GM18907 (cell line): ENCODE measurements at regions not wholly inside any gene's neighbourhood (a gene's known extent, or its start where the extent isn't known, plus 50 kb on each side); places are given as distances from the start of the nearest gene placed in this dataset.
"Not testable (repeated sequence)": the region's sequence is repeated elsewhere in the genome, so short reads cannot be mapped to it uniquely, and the experiment has no call there.

ENCODE experiments used
- ATAC-seq: cut with Tn5 transposase; IDR thresholded peaks from one replicate; pipeline ENCODE4 v1.9.1; 2021; ENCODE audit warnings: mild to moderate bottlenecking, moderate library complexity; ENCODE audit not compliant: unreplicated experiment

DNA sequence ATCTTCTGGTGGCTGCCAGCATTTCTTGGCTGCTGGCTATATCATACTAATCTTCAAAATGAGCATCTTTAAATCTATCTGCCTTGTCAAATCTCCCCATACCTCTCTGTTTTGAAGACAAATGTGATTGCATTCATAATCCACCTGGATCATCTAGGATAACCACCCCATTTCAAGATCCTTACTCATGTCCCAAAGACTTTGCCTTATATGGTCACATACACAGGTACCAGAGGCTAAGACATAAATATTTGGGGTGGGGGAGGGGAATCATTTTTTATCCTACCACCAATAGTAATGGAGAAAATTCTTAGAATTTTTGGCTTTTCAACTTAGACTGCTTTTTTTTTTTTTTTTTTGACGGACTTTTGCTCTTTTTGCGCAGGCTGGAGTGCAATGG is 970.8 kb downstream of the PLOD2 start:
- no peak for ATAC-seq

DNA sequence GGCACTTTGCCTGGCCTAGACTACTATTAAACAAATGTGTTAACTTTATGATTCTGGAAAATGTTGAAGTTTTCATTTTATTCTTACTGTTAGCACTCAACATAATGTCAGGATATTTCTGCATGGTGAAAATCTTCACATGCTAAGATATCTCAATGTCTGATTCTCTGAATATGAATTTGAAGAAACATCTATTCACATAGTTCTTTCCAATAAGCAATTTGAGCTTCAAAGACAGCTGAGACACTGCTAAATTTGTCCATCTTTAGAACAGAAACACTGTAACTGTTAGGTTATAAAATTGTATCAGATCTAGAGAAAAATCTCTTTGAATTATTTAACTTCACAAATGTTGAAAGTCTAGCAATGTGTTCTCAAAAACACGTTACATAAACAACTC is 970.2 kb downstream of the PLOD2 start:
- ATAC-seq, result no peak

DNA sequence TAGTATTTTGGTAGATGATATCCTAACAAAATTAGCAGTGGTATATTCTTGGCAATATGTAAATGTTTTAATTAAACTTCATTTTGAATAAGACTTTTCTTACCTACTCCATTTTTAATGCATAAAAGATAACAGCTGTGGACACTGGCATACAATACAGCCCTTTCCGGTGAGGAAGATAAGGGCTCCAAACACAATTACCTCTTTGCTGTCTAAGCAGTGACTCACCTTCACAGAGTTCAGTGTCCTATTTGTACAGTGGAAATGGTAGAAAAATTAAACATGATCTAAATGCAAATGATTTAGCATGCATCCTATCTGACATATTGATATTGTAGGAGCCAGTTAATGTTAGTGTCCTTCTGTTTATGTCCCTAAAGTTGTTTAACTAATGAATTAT is 969.4 kb downstream of the PLOD2 start:
- ATAC-seq, result no peak

DNA sequence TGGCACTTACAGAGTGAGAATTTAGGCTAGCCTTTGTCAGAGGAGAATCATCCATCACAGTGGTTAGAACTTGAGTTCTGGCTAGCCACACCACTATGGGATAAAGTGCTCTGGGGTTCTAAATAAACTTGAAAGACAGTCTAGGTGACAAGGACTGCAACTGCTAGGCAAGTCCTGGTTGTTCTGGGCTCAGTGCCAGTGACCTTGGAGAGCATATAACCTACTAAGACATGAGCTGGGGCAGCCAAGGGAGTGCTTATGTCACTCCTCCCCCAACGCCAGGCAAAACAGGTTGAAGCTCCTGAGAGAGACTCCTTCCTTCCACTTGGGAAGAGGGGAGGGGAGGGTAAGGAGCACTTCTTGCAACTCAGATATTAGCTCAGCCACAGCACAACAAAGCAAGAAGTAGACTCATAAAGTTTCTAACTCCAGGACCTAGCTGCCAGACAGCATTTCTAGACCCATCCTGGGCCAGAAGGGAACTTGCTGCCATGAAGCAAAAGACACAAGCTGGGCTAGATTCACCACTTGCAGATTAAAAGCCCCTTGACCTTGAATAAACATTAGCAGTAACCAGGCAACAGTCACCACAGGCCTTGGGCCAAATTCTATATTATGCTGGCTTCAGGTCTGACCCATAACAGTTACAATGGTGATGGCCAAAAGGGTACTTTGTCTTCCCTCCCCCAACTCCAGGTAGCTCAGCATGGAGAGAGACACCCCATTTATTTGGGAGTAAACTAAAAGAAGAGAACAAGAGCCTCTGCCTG is 963.7 kb downstream of the PLOD2 start:
- ATAC-seq, result no peak

DNA sequence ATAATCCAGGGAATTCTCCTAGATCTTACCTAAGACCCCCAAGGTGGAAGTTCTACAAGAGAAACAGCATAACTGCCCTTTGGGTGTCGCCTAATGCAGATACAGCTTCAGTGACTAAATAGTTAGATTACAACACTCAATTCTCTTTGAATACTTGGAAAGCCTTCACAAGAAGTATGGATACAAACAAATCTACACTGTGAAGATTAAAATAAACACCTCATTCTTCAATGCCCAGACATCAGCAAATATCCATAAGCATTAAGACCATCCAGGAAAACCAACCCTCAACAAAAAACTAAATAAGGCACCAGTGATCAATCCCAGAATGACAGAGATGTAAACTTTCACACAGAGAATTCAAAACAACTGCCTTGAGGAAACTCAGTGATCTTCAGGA is 963.2 kb downstream of the PLOD2 start:
- no peak for ATAC-seq

DNA sequence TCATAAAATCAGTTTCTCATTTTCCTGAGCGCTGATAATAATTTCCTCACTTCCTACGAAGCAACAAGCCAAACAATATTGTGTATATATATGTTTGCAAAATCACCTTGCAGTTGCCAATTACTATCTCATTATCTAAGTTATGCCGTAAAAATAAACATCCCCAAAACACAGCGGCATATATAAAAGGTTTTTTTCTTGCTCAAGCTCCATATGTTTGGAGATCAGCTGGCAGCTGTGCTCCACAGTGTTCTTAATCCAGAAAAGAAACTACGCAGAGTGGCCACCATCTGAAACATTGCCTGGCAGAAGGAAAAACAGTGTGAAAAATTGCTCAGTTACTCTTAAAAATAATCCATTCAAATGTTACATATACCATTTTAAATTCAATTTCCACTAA is 951.4 kb downstream of the PLOD2 start:
- ATAC-seq, result no peak

DNA sequence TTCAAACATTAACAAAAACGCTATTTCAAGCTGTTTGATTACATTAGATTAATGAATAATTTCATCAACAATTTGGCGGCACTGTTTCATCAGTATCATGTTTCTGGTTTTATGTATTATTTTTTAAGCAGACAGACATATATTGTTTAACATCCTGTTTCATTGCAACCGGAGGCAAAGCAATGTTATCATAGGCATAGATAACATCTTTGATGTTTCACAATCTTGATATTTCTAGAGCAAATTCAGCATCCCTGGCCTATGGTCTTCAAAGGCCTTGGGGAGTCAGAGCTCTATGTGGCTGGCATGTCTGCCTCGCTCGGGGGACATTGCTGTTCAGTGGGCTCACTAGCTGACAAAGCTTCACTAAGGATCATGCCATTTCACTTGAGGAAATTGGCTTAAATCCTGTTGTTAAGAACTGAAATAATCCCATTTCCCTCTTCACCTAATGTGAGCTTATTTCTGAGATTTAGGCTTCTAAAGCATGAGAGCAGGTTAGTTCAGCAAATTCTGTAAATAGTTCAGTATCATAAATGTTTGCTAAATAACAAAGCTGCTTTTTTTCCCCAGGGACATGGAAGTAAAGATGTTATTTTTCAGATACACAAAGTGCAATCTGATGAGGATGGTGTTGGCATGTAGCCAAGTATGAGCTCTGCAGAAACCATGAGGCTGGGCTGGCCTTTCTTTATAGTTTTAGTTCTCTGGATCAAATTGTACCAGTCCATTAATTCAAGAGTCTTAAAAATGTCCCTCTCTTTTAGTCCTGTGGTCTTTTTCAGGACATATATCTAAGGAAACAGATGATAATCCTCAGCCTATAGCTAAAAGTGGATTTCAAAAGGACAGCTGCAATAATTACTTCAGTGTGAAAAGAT is 941.4 kb downstream of the PLOD2 start:
- no peak for ATAC-seq

DNA sequence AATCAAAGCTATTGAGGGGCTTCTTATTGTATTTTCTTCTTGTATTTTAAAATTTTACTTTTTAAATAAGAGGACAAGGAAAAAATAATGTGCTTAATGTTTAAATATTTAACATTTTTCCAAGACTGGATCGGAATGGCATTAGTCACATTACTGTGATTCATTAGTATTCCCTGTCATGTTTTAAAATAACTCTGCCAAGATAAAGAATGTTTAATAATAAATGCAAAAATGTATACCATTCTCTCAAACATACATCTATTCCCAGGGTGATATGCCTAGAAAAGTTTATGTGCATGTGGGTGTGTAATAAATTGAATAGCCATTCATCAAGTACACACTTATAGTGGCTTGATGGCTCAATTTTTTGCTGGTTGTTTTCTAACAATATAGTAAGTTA is 936.1 kb downstream of the PLOD2 start:
- ATAC-seq, result no peak

DNA sequence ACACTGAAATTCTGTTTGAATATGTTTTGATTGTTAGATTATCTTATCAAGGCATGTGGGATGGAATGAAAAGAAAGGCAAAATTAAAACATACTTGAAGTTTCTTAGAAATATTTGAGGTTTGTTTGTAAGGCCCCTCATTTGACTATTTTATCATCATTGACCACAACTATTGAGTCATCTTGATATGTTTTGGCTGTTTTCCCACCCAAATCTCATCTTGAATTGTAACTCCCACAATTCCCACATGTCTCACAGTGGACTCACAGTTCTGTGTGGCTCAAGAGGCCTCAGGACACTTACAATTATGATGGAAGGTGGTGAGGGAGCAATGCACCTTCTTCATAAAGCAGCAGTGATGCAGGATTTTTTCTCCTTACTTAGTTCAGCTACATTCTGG is 917.1 kb downstream of the PLOD2 start:
- ATAC-seq, result no peak

DNA sequence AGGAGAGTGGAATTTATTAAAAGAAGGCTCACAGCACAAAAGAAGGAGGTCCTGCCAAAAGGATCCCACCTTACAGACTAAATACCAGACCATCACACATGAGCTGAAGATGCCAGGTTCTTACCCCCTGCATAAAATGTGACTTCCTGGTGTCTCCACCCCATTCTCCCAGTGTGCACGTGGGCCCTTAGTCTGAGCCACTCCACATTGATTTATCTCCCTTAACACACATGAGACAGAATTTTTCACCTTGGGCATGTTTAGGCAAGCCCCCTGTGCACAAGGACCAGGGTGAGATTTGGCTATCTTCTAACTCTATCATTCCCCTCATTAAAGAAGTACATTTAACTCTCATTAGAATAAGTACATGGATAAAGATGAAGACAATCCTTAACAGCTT is 916.7 kb downstream of the PLOD2 start:
- ATAC-seq, result no peak

DNA sequence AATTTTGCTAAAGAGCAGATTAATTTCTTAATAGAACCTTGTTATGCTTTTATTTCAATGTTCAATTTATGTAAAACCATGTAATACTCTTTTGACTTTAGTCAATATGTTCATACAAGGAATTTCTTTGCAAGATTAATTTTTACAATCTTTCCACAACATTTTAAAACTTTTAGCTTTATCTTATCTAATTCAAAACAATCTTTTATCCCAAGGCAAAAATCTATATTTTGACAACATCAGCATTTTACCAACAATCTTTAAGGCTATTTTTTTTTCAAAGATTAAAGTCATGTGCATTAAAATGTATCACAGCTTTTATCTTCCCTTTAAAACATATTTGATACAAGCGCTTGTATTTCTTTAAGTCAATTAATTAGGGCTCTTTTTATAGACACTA is 914.7 kb downstream of the PLOD2 start:
- ATAC-seq, result no peak

DNA sequence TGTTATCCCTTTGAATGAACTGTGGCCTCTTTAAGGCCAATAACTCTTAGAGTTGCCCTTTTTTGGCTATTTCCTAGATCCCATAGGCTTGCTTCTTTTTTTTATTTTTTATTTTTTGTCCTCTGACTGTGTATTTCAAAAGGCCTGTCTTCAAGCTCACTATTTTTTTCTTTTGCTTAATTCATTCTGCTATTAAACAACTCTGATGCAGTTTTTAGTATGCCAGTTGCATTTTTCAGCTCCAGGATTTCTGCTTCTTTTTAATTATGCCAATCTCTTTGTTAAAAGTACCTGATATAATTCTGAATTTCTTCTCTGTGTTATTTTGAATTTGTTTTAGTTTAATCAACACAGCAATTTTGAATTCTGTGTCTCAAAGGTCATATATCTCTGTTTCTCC is 912.1 kb downstream of the PLOD2 start:
- ATAC-seq, result no peak

DNA sequence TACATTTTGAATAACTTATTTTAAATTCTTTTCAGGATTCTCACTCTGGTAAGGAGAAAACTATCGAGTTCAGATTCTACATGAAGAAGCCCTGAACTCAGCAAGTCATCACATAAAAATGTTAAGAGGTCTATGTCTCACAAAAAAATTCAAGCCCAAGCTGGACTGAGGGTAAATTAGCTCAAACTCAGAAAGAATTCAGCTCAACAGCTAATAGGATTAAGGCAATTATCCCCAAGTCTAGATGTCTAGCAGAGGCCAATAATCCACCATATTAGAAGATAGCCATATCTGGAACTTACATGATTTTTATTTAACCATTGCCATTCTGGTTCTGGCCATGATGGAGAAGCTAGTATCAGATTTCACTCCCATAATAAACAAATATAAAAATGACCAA is 909.7 kb downstream of the PLOD2 start:
- no peak for ATAC-seq

DNA sequence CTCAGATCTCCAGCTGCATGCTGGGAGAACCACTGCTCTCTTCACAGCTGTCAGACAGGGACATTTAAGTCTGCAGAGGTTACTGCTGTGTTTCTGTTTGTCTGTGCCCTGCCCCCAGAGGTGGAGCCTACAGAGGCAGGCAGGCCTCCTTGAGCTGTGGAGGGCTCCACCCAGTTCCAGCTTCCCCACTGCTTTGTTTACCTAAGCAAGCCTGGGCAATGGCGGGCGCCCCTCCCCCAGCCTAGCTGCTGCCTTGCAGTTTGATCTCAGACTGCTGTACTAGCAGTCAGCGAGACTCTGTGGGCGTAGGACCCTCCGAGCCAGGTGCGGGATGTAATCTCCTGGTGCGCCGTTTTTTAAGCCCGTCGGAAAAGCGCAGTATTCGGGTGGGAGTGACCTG is 903.0 kb downstream of the PLOD2 start:
- ATAC-seq, result not testable (repeated sequence)

DNA sequence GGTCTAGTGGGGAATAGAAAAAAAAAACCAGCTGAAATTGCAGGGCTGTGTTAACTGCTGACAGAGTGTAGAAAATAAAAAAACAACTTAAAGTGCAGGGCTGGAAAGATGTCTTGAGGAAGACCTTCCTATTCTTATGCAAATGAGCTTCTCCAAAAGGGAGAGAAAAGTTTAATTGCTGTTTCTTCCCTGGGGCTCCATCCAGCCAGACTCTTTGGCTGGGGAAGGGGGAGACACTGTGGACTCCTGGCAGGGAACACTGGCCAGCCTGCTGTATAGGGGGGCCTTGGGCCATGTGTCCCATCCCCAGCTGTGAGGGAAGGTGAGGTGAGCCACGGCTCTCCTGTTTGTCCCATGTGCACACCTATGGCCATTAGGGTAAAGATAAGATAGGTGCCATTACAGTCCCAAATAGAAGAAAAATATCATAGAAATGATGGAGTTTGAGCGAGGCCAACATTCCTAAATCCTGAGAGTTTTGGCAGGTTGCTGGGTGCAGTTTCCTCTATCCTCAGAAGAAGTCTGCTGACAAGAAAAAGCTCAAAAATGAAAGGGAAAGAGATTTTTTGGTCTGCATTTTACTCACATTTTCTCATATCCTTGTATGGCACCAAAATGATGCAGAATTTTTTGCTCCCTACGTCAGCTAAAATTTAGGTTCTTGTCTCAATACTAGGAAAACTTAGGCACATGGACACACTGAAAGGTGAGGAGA is 901.7 kb downstream of the PLOD2 start:
- no peak for ATAC-seq

DNA sequence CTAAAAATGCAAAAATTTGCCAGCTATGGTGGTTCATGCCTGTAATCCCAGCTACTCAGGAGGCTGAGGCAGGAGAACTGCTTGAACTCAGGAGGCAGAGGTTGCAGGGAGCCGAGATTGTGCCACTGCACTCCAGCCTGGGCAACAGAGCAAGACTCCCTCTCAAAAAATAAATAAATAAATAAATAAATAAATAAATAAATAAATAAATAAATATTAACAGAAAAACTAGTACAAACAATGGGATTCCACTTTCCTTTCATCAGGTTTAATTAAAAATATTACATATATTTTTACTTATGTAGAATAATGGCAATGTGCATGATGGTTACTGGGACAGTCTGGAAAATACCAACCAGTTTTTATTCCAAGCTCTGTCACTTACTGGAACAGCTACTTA is 897.5 kb downstream of the PLOD2 start:
- ATAC-seq, result not testable (repeated sequence)

DNA sequence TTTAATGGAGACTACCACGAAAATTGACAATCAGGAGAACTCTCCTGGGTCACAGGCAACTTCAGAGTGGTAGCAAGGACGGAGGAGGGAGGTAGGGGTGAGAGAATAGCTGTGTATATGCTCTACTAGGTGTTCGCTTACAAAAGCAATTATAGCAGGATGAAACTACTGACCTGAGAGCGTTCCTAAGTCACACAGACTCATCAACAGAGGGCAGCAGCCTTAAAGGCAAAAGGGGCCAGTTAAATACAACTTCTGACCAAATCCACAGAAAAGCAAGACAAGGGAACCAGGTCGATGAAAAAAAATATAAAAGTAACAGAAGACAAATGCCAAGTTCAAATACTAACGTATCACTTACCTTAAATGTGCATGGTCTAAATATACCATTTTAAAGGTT is 894.6 kb downstream of the PLOD2 start:
- no peak for ATAC-seq

DNA sequence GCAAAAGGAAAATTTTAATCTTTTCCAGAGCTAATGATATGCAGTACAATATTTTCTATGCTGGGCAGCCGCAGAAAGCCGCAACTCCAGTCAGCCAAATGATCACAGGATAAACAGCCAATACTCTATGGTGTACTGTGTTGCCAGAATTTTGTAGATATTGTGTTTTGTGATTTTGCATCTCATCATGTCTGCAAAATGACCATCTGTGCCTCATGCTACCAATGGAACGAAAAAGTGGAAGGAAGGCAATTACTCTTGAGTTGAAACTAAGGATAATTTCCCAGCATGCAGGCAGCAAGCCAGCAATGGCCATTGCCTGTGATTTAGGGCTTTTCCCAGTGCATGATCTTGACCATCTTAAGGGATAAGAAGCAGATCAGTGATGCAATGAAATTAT is 891.9 kb downstream of the PLOD2 start:
- ATAC-seq, result no peak

DNA sequence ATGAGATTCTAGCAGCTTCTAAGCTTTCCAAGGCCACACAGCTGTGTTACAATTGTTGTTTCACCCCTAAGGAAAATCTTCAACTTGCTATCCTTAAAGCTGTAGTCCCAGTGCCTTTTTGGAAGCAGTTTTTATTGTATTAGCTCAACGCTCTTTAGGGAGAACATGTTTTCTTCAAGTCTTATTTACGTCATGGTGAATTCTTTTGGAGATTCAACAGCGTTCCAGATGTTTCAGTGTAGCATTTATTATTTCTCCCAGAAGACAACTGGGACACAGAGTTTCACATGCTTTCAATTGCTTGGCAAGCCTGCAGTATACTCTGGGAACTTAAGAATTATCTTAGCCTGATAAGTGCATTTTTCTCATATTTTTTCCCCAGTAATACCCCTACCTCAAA is 888.3 kb downstream of the PLOD2 start:
- ATAC-seq, result no peak

DNA sequence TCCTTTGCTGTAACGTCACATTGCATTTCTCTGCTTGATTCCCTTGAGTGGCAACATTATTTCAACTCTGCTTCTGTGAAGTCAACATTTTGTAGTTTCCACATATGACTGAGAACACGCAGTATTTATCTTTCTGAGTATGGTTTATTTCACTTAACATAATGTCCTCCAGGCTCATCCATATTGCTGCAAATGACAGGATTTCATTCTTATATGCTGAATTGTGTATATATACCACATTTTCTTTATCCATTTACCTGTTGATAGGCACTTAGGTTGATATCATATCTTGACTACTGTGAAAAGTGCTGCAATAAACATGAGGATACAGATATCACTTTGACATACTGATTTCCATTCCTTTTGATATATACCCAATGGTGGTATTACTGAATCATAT is 878.5 kb downstream of the PLOD2 start:
- ATAC-seq, result no peak

DNA sequence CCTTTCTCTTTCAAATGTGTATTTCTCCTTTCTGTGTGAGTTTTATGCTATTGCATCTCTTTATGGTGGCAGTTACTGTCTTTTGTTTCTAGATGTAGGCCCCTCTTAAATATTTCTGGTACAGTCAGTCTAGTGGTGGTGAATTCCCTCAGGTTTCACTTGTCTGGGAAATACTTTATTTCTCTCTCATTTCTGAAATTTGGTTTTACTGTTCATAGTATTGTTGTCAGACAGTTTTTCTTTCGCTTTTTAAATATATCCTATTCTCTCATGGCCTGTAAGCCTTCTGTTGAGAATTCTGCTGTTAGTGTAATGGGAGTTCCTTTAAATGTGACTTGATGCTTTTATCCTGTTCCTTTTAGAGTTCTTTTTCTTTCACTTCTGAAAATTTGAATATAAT is 874.0 kb downstream of the PLOD2 start:
- no peak for ATAC-seq

DNA sequence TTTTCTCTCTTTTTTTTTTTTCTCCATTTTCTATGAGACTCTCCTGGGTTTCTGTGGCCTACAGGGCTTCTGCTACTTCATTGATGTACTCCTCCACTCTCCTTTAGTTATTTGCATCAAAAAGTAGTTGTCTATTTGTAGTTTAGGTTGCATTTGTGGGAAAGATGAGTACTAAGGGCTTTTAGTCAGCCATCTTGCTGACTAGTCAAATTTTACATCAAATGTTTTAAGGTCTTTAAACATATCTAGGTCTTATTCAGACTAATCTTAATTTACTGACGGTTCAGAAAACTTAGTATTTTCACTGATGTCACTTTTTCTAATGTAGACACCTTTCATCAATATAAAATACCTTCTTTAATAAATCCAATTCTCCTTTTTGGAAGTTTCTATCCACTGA is 871.0 kb downstream of the PLOD2 start:
- ATAC-seq, result no peak
